ENCODE measurements at regions not wholly inside any gene's neighbourhood (a gene's known extent, or its start where the extent isn't known, plus 50 kb on each side); places are given as distances from the start of the nearest gene placed in this dataset.
A peak's percentile ranks its signal among the peaks of the same experiment; 100 is the strongest.

DNA sequence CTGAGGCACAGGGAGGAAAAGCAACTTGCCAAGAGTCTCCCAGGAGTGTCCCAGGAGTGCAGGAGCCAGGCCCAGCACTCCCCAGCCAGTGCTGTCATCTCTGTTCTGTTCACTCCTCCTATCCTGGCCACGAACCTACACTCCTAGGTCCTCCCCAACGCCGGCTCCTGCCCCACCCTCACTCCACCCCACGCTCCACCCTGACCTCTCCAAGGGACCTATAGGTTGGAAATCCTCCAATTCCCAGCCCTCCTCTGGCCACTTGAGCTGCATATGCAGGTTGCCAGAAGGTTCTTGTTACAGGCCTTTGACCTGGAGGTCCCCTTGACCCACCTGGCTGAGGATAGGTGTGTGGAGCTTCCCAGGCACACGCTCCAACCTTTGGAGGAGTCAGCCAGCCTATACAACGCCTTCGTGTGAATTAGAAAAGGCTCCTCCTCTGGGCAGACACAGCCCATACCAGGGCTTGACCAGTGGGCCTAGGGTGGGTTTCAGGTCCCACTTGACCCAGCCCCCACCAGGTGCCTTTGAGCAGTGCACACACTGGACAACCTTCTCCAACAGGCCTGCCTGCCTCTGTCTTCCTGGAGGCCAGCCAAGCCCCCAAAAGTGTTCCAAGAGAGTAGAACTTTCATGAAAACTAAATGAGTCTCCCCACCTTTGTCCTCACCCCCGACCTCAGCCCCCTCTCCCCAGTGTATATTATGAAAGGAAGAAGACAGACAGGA lies 167.2 kb upstream of the TLE3 start:
- Histone ChIP-seq H3K9me3 (ENCODE audit: control insufficient read depth, insufficient read depth, low read depth, low read length) (no peaks in the 10 kb centered on the region), H2AFZ (ENCODE audit: low read length) (no peak overlapping the region), H3K79me2 (ENCODE audit: control insufficient read depth, insufficient read depth, low read length) (no peaks in the 10 kb centered on the region), H3K9ac (ENCODE audit: insufficient read depth, low read length) (no peak overlapping the region), H3K27me3 (ENCODE audit: control insufficient read depth, insufficient read depth, low read length) (no peaks in the 10 kb centered on the region), H4K20me1 (ENCODE audit: control insufficient read depth, extremely low read depth, insufficient read depth, low read length) (no peaks in the 10 kb centered on the region), H3K4me2 (ENCODE audit: extremely low read depth, insufficient read depth, low read length) (no peak overlapping the region), H3K4me1 (ENCODE audit: control insufficient read depth, extremely low read depth, insufficient read depth, low read length) (peaks cover 2% of the 10 kb centered on the region), H3K27ac (ENCODE audit: insufficient read depth, low read length) (no peak overlapping the region), H3K36me3 (ENCODE audit: control insufficient read depth, insufficient read depth, low read length) (no peaks in the 10 kb centered on the region), H3K4me3 (replicated peaks in 1 of 4; ENCODE audit: control extremely low read depth in 1 of 4, insufficient read depth in 1 of 4, low read depth in 3 of 4, low read length in 4 of 4) (no peak overlapping the region)
- TF ChIP-seq CTCF (conservative IDR thresholded peaks at IDR 0.05 in 1 of 2, IDR thresholded peaks at IDR 0.05 in 1 of 2; ENCODE audit: low read depth in 1 of 2, low read length in 2 of 2) (no peak), EZH2 (IDR thresholded peaks at IDR 0.05; ENCODE audit: low read length, missing control alignments) (no peak)
- no peak for DNase-seq (ENCODE audit: low read depth in 2 of 2)

GRCh38 chr15:70264014-70264582 lies 166.4 kb upstream of the TLE3 start:
- TF ChIP-seq CTCF (conservative IDR thresholded peaks at IDR 0.05 in 1 of 2, IDR thresholded peaks at IDR 0.05 in 1 of 2; ENCODE audit: low read depth in 1 of 2, low read length in 2 of 2) = no peak
- no peak for TF ChIP-seq EZH2 (IDR thresholded peaks at IDR 0.05; ENCODE audit: low read length, missing control alignments)
- no peak overlapping the region for H3K27ac ChIP-seq (ENCODE audit: insufficient read depth, low read length)
- H3K9ac ChIP-seq (ENCODE audit: insufficient read depth, low read length) = no peak overlapping the region
- H3K79me2 ChIP-seq (ENCODE audit: control insufficient read depth, insufficient read depth, low read length) = no peaks in the 10 kb centered on the region
- H3K9me3 ChIP-seq (ENCODE audit: control insufficient read depth, insufficient read depth, low read depth, low read length) = no peaks in the 10 kb centered on the region
- no peak overlapping the region for H3K4me3 ChIP-seq (replicated peaks in 1 of 4; ENCODE audit: control extremely low read depth in 1 of 4, insufficient read depth in 1 of 4, low read depth in 3 of 4, low read length in 4 of 4)
- H3K4me2 ChIP-seq (ENCODE audit: extremely low read depth, insufficient read depth, low read length) = no peak overlapping the region
- H3K4me1 ChIP-seq (ENCODE audit: control insufficient read depth, extremely low read depth, insufficient read depth, low read length) = peaks cover 2% of the 10 kb centered on the region
- peak in 1 of 2 donors; percentile 84 for DNase-seq (ENCODE audit: low read depth in 2 of 2)
- H3K36me3 ChIP-seq (ENCODE audit: control insufficient read depth, insufficient read depth, low read length) = no peaks in the 10 kb centered on the region
- no peak overlapping the region for H2AFZ ChIP-seq (ENCODE audit: low read length)
- no peaks in the 10 kb centered on the region for H4K20me1 ChIP-seq (ENCODE audit: control insufficient read depth, extremely low read depth, insufficient read depth, low read length)
- H3K27me3 ChIP-seq (ENCODE audit: control insufficient read depth, insufficient read depth, low read length) = no peaks in the 10 kb centered on the region

GRCh38 chr15:70262591-70263274 lies 165.0 kb upstream of the TLE3 start:
- Histone ChIP-seq H2AFZ (ENCODE audit: low read length) (no peak overlapping the region), H3K79me2 (ENCODE audit: control insufficient read depth, insufficient read depth, low read length) (no peaks in the 10 kb centered on the region), H3K27ac (ENCODE audit: insufficient read depth, low read length) (no peak overlapping the region), H3K36me3 (ENCODE audit: control insufficient read depth, insufficient read depth, low read length) (no peaks in the 10 kb centered on the region), H3K9me3 (ENCODE audit: control insufficient read depth, insufficient read depth, low read depth, low read length) (no peaks in the 10 kb centered on the region), H3K4me1 (ENCODE audit: control insufficient read depth, extremely low read depth, insufficient read depth, low read length) (peaks cover 4% of the 10 kb centered on the region), H3K9ac (ENCODE audit: insufficient read depth, low read length) (no peak overlapping the region), H3K4me2 (ENCODE audit: extremely low read depth, insufficient read depth, low read length) (no peak overlapping the region), H3K4me3 (replicated peaks in 1 of 4; ENCODE audit: control extremely low read depth in 1 of 4, insufficient read depth in 1 of 4, low read depth in 3 of 4, low read length in 4 of 4) (no peak overlapping the region), H4K20me1 (ENCODE audit: control insufficient read depth, extremely low read depth, insufficient read depth, low read length) (no peaks in the 10 kb centered on the region), H3K27me3 (ENCODE audit: control insufficient read depth, insufficient read depth, low read length) (no peaks in the 10 kb centered on the region)
- no peak for TF ChIP-seq CTCF (conservative IDR thresholded peaks at IDR 0.05 in 1 of 2, IDR thresholded peaks at IDR 0.05 in 1 of 2; ENCODE audit: low read depth in 1 of 2, low read length in 2 of 2)
- DNase-seq (ENCODE audit: low read depth in 2 of 2) = no peak
